ENCODE measurements at regions not wholly inside any gene's neighbourhood (a gene's known extent, or its start where the extent isn't known, plus 50 kb on each side); places are given as distances from the start of the nearest gene placed in this dataset.

GRCh38 chr15:93700051-93700450 is 531.3 kb upstream of the MCTP2 start:
- TF ChIP-seq POLR2A (IDR thresholded peaks at IDR 0.05; ENCODE audit: low read depth, low read length) (no peak), POLR2AphosphoS5 (IDR thresholded peaks at IDR 0.05; ENCODE audit: low read depth, low read length) (no peak), TAF1 (IDR thresholded peaks at IDR 0.05; ENCODE audit: borderline replicate concordance, low read depth, low read length) (no peak)
